ENCODE measurements at regions not wholly inside any gene's neighbourhood (a gene's known extent, or its start where the extent isn't known, plus 50 kb on each side); places are given as distances from the start of the nearest gene placed in this dataset.
"Not testable (repeated sequence)": the region's sequence is repeated elsewhere in the genome, so short reads cannot be mapped to it uniquely, and the experiment has no call there.

- Mint-ChIP-seq H3K4me3 (no peak overlapping the region), H3K4me1 (no peaks in the 10 kb centered on the region), H3K36me3 (no peaks in the 10 kb centered on the region), H3K27ac (no peak overlapping the region), H3K9me3 (no peaks in the 10 kb centered on the region), H3K27me3 (peaks cover 2% of the 10 kb centered on the region)
Measured at GRCh38 chr10:130713135-130713534, 576.9 kb downstream of the GLRX3 start.

- Mint-ChIP-seq H3K4me1 (no peaks in the 10 kb centered on the region), H3K9me3 (peaks cover 0 to 1% (median 0%) of the 10 kb centered on the region in 3 donors)
Measured at GRCh38 chr10:130713731-130714130, 577.5 kb downstream of the GLRX3 start.

GRCh38 chr10:130714742-130715467, 578.7 kb downstream of the GLRX3 start:
- Mint-ChIP-seq H3K9me3 (peaks cover 0 to 1% (median 0%) of the 10 kb centered on the region in 3 donors), H3K4me1 (no peaks in the 10 kb centered on the region), H3K27ac (no peak overlapping the region), H3K27me3 (peaks cover 2% of the 10 kb centered on the region), H3K4me3 (no peak overlapping the region), H3K36me3 (no peaks in the 10 kb centered on the region)

More at GRCh38 chr10:130713731-130714130, 577.5 kb downstream of the GLRX3 start:
- H3K4me3 Mint-ChIP-seq, result no peak overlapping the region
- H3K27me3 Mint-ChIP-seq, result peaks cover 2% of the 10 kb centered on the region
- H3K27ac Mint-ChIP-seq, result no peak overlapping the region
- no peaks in the 10 kb centered on the region for H3K36me3 Mint-ChIP-seq

- Mint-ChIP-seq H3K27ac (no peak overlapping the region), H3K4me1 (no peaks in the 10 kb centered on the region), H3K9me3 (peaks cover 0 to 1% (median 1%) of the 10 kb centered on the region in 3 donors), H3K27me3 (peaks cover 2% of the 10 kb centered on the region), H3K4me3 (peak overlapping the region in 1 of 4 donors; percentile 44), H3K36me3 (no peaks in the 10 kb centered on the region)
Measured at GRCh38 chr10:130715686-130716670, 579.8 kb downstream of the GLRX3 start.

GRCh38 chr10:130717083-130717482, 580.9 kb downstream of the GLRX3 start:
- Mint-ChIP-seq H3K36me3 (no peaks in the 10 kb centered on the region), H3K27ac (no peak overlapping the region), H3K27me3 (peaks cover 2% of the 10 kb centered on the region), H3K4me1 (no peaks in the 10 kb centered on the region), H3K9me3 (peaks cover 0 to 2% (median 1%) of the 10 kb centered on the region in 3 donors), H3K4me3 (no peak overlapping the region)

GRCh38 chr10:130718744-130719447, 582.7 kb downstream of the GLRX3 start:
- H3K36me3 Mint-ChIP-seq, H3K9me3 Mint-ChIP-seq, H3K4me1 Mint-ChIP-seq, H3K27ac Mint-ChIP-seq, H3K27me3 Mint-ChIP-seq, H3K4me3 Mint-ChIP-seq: not testable (repeated sequence)

GRCh38 chr10:130719448-130719752, 583.2 kb downstream of the GLRX3 start:
- H3K4me3 Mint-ChIP-seq, result no peak overlapping the region
- H3K9me3 Mint-ChIP-seq, result peaks cover 0 to 2% (median 1%) of the 10 kb centered on the region in 3 donors
- no peaks in the 10 kb centered on the region for H3K36me3 Mint-ChIP-seq
- H3K27ac Mint-ChIP-seq, result no peak overlapping the region
- H3K4me1 Mint-ChIP-seq, result no peaks in the 10 kb centered on the region
- H3K27me3 Mint-ChIP-seq, result no peaks in the 10 kb centered on the region

GRCh38 chr10:130720235-130720634, 584.0 kb downstream of the GLRX3 start:
- no peaks in the 10 kb centered on the region for H3K27me3 Mint-ChIP-seq
- H3K4me3 Mint-ChIP-seq, result no peak overlapping the region
- no peaks in the 10 kb centered on the region for H3K4me1 Mint-ChIP-seq
- H3K36me3 Mint-ChIP-seq, result no peaks in the 10 kb centered on the region
- H3K27ac Mint-ChIP-seq, result no peak overlapping the region
- peaks cover 0 to 2% (median 1%) of the 10 kb centered on the region in 3 donors for H3K9me3 Mint-ChIP-seq

GRCh38 chr10:130721971-130722370, 585.8 kb downstream of the GLRX3 start:
- H3K4me1 Mint-ChIP-seq, result no peaks in the 10 kb centered on the region
- no peak overlapping the region for H3K4me3 Mint-ChIP-seq
- no peaks in the 10 kb centered on the region for H3K27me3 Mint-ChIP-seq
- no peak overlapping the region for H3K27ac Mint-ChIP-seq
- H3K36me3 Mint-ChIP-seq, result no peaks in the 10 kb centered on the region
- H3K9me3 Mint-ChIP-seq, result peaks cover 0 to 2% (median 1%) of the 10 kb centered on the region in 3 donors

GRCh38 chr10:130723704-130724103, 587.5 kb downstream of the GLRX3 start:
- Mint-ChIP-seq H3K27ac (no peak overlapping the region), H3K4me1 (no peaks in the 10 kb centered on the region), H3K36me3 (no peaks in the 10 kb centered on the region), H3K4me3 (no peak overlapping the region), H3K27me3 (no peaks in the 10 kb centered on the region), H3K9me3 (peaks cover 0 to 2% (median 0%) of the 10 kb centered on the region in 3 donors)

- Mint-ChIP-seq H3K4me3 (no peak overlapping the region), H3K36me3 (no peaks in the 10 kb centered on the region), H3K27me3 (no peaks in the 10 kb centered on the region), H3K27ac (no peak overlapping the region), H3K4me1 (no peaks in the 10 kb centered on the region), H3K9me3 (peaks cover 0 to 2% (median 0%) of the 10 kb centered on the region in 3 donors)
Measured at GRCh38 chr10:130725474-130725970, 586.0 kb downstream of the TCERG1L start.

- Mint-ChIP-seq H3K27me3 (no peaks in the 10 kb centered on the region), H3K4me1 (no peaks in the 10 kb centered on the region), H3K27ac (no peak overlapping the region)
Measured at GRCh38 chr10:130726996-130727725, 584.4 kb downstream of the TCERG1L start.

GRCh38 chr10:130727766-130728490, 583.6 kb downstream of the TCERG1L start:
- H3K27me3 Mint-ChIP-seq, result no peaks in the 10 kb centered on the region

More at GRCh38 chr10:130726996-130727725, 584.4 kb downstream of the TCERG1L start:
- Mint-ChIP-seq H3K36me3 (no peaks in the 10 kb centered on the region), H3K9me3 (no peaks in the 10 kb centered on the region), H3K4me3 (no peak overlapping the region)

More at GRCh38 chr10:130727766-130728490, 583.6 kb downstream of the TCERG1L start:
- H3K4me3 Mint-ChIP-seq, result no peak overlapping the region
- H3K4me1 Mint-ChIP-seq, result peaks cover 0 to 2% (median 0%) of the 10 kb centered on the region in 3 donors
- no peak overlapping the region for H3K27ac Mint-ChIP-seq
- H3K9me3 Mint-ChIP-seq, result peaks cover 0 to 2% (median 0%) of the 10 kb centered on the region in 3 donors
- no peaks in the 10 kb centered on the region for H3K36me3 Mint-ChIP-seq
